Gastrocnemius medialis (tissue), 4 donors: ENCODE measurements at regions not wholly inside any gene's neighbourhood (a gene's known extent, or its start where the extent isn't known, plus 50 kb on each side); places are given as distances from the start of the nearest gene placed in this dataset.

Experiments
- ATAC-seq, 2 donors: fragments of 150-250 bp; one replicate each; pipeline ENCODE4 v1.9.1; 2016
- DNase-seq, 2 donors: peaks; one replicate each; pipeline ENCODE4 v3.0.0-alpha.2; 2019
- H3K27ac ChIP-seq, 4 donors: fragments of 200-600 bp; sonication (generic); 1 replicate in 1 of 4; 2 replicates in 3 of 4; pipeline ENCODE4 v1.5.1; 2016 to 2018; ENCODE audit warnings: mild to moderate bottlenecking in 2 of 4, moderate library complexity in 1 of 4
- H3K27me3 ChIP-seq, 3 donors: fragments of 200-600 bp; sonication (generic) in 2 of 3; 1 replicate in 1 of 3; 2 replicates in 2 of 3; pipeline versions ENCODE4 v1.5.1 to v1.6.0; 2016 to 2019; ENCODE audit warnings: mild to moderate bottlenecking in 1 of 3, moderate library complexity in 1 of 3
- H3K36me3 ChIP-seq, 2 donors: fragments of 200-600 bp; sonication (generic) in 1 of 2; one replicate each; pipeline ENCODE4 v1.5.1; 2017 to 2018
- H3K4me1 ChIP-seq, 2 donors: fragments of 200-600 bp; sonication (generic) in 1 of 2; one replicate each; pipeline ENCODE4 v1.5.1; 2016 to 2017; ENCODE audit warnings: mild to moderate bottlenecking in 2 of 2
- H3K4me3 ChIP-seq, 4 donors: fragments of 200-600 bp; sonication (generic) in 3 of 4; 1 replicate in 1 of 4; 2 replicates in 3 of 4; pipeline ENCODE4 v1.5.1; 2016 to 2019; ENCODE audit warnings: mild to moderate bottlenecking in 2 of 4
- H3K9me3 ChIP-seq, 3 donors: fragments of 200-600 bp; sonication (generic) in 2 of 3; 1 replicate in 1 of 3; 2 replicates in 2 of 3; pipeline ENCODE4 v1.5.1; 2016 to 2019
- POLR2A ChIP-seq, 2 donors: fragments of 450-650 bp; IDR thresholded peaks; one replicate each; pipeline ENCODE4 v1.6.1; 2017; ENCODE audit warnings: antibody characterized with exemption in 2 of 2, mild to moderate bottlenecking in 2 of 2, moderate library complexity in 2 of 2
- in situ Hi-C, 4 donors: fragments of 200-750 bp; cut with MboI; loops; one replicate each; pipeline versions ENCODE4 v1.15.0 to v1.8.0; 2017; ENCODE audit warnings: low sequenced_read_pairs in 4 of 4
- intact Hi-C: fragments of 100-400 bp; cut with DNase I; formaldehyde crosslinking; loops from one replicate; pipeline ENCODE4 v1.15.1; 2023; ENCODE audit warnings: low total_unique reads
- TF ChIP-seq, protein P1 (sequence below), 5 experiments: fragments of 450-650 bp in 3 of 5; fragments of 200-600 bp in 2 of 5; sonication (generic) in 2 of 5; IDR thresholded peaks in 4 of 5; conservative IDR thresholded peaks in 1 of 5; 1 replicate in 4 of 5; 2 replicates in 1 of 5; pipeline ENCODE4 v1.5.1; 2016 to 2019; ENCODE audit warnings: antibody characterized with exemption in 5 of 5, mild to moderate bottlenecking in 3 of 5, moderate library complexity in 3 of 5

DNA sequence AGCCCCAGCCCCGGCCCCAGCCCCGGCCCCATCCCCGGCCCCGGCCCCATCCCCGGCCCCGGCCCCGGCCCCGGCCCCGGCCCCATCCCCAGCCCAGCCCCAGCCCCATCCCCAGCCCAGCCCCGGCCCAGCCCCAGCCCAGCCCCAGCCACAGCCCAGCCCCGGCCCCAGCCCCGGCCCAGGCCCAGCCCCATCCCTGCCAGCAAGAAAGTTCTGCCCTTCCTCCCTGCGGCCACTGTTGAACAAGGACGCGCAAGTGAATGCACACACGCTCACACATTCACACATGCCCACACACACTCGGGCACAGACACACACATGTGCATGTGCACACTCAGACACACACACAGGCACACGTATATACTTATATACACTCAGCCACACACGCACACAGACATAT is 287.0 kb downstream of the NDUFA10 start:
- TF ChIP-seq POLR2A (IDR thresholded peaks at IDR 0.05), result no peak
- TF ChIP-seq, protein P1, sequence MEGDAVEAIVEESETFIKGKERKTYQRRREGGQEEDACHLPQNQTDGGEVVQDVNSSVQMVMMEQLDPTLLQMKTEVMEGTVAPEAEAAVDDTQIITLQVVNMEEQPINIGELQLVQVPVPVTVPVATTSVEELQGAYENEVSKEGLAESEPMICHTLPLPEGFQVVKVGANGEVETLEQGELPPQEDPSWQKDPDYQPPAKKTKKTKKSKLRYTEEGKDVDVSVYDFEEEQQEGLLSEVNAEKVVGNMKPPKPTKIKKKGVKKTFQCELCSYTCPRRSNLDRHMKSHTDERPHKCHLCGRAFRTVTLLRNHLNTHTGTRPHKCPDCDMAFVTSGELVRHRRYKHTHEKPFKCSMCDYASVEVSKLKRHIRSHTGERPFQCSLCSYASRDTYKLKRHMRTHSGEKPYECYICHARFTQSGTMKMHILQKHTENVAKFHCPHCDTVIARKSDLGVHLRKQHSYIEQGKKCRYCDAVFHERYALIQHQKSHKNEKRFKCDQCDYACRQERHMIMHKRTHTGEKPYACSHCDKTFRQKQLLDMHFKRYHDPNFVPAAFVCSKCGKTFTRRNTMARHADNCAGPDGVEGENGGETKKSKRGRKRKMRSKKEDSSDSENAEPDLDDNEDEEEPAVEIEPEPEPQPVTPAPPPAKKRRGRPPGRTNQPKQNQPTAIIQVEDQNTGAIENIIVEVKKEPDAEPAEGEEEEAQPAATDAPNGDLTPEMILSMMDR (IDR thresholded peaks at IDR 0.05 in 4 of 5, conservative IDR thresholded peaks at IDR 0.05 in 1 of 5), result no peak
- DNase-seq, result no peak

DNA sequence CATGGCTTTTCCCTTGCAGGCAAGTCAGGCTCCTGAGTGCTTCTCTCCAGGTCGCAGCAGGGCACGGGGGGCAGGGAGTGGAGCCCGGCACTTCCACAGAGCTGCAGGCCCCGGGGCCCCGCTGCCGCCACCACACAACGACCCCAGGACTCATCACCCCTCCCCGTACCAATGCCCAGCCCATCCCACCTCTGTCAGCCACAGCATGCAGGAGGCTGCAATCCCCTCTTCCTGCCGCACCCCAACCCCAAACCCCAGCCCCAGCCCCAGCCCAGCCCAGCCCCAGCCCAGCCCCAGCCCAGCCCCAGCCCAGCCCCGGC is 288.0 kb downstream of the NDUFA10 start:
- intact Hi-C loops (no loop called here), in situ Hi-C loops (no loop called here)
- DNase-seq (no peak), ATAC-seq (no peak)
- H3K27me3 ChIP-seq, result no peaks in the 10 kb centered on the region
- H3K9me3 ChIP-seq, result no peaks in the 10 kb centered on the region
- no peaks in the 10 kb centered on the region for H3K4me1 ChIP-seq
- no peak overlapping the region for H3K27ac ChIP-seq
- no peaks in the 10 kb centered on the region for H3K36me3 ChIP-seq
- TF ChIP-seq, protein P1 (IDR thresholded peaks at IDR 0.05 in 4 of 5, conservative IDR thresholded peaks at IDR 0.05 in 1 of 5), result no peak
- TF ChIP-seq POLR2A (IDR thresholded peaks at IDR 0.05), result no peak
- H3K4me3 ChIP-seq, result no peak overlapping the region

More for the DNA sequence above, 287.0 kb downstream of the NDUFA10 start:
- intact Hi-C loops (no loop called here), in situ Hi-C loops (no loop called here)
- H3K36me3 ChIP-seq, result no peaks in the 10 kb centered on the region
- no peak for ATAC-seq
- H3K4me1 ChIP-seq, result no peaks in the 10 kb centered on the region
- no peak overlapping the region for H3K27ac ChIP-seq
- no peak overlapping the region for H3K4me3 ChIP-seq
- H3K9me3 ChIP-seq, result no peaks in the 10 kb centered on the region
- no peaks in the 10 kb centered on the region for H3K27me3 ChIP-seq

DNA sequence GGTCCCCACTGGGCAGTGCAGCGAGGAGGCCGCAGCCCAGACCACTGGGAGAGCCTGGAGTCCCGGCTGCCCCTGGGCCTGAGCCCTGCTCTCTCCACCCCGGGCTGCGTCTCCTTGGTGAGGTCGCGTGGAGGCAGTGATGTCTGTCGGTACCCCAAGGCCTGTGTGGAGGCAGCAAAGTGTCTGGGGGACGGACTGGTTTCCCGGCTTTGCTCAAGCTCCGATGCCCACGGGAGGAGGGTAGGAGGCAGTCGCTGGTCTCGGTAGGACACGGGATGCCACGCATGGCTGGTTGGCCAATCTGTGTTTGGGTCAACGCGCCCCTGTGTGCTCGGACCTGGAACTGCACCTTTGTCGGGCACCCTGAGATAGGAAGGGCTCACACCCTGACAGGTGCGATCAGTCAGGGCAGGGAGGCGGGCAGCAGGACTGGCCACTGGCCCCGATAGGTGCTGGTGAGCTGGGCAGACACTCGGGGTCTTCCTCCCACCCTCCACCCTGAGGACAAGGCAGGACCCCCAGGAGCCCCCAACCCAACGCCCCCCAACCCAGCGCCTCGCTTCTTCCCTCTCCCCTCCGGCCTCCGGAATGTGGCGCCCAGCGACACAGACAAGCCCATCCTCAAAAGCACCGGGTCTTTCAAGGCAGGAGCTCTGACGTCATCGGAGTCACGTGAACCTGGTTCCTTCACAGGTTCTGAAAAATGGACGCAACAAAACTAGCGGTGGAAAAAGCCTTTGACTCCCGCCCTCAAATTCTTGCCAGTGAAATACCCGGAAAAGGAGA is 288.6 kb downstream of the NDUFA10 start:
- H3K36me3 ChIP-seq, result no peaks in the 10 kb centered on the region
- ATAC-seq, result no peak

DNA sequence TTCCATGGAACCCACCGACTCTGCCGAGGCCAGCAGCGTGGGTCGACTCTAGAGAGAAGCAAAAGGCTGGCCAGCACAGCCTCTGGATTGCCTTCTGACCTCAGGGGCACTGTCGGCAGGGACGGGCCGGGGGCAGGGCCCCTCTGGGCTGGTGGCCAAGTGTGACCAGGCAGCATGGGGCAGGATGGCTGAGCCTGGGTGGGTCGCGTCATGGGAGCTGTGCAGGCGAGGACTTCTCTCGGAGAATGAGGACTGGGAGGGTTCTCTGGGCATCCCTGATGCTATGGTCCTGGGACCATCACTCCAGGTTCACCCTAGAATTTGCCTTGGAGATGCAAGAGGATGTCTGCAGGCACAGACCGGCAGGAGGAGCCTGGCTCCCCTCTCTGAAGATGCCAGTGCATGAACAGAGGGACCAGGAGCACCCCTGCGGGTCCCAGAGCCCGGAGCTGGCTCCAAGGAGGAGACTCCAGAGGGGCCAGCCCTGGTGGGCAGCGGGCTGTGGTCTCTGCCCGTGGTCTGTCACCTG is 289.2 kb downstream of the NDUFA10 start:
- H3K27ac ChIP-seq, result no peak overlapping the region
- H3K27me3 ChIP-seq, result no peaks in the 10 kb centered on the region
- intact Hi-C loops, result no loop called here
- TF ChIP-seq POLR2A (IDR thresholded peaks at IDR 0.05), result no peak
- TF ChIP-seq, protein P1 (IDR thresholded peaks at IDR 0.05 in 4 of 5, conservative IDR thresholded peaks at IDR 0.05 in 1 of 5), result no peak
- no peaks in the 10 kb centered on the region for H3K4me1 ChIP-seq
- DNase-seq (no peak), ATAC-seq (no peak)
- in situ Hi-C loops, result no loop called here
- no peaks in the 10 kb centered on the region for H3K9me3 ChIP-seq
- no peak overlapping the region for H3K4me3 ChIP-seq
- no peaks in the 10 kb centered on the region for H3K36me3 ChIP-seq

More for the DNA sequence above, 288.6 kb downstream of the NDUFA10 start:
- Histone ChIP-seq H3K4me1 (no peaks in the 10 kb centered on the region), H3K27me3 (no peaks in the 10 kb centered on the region), H3K4me3 (no peak overlapping the region), H3K9me3 (no peaks in the 10 kb centered on the region), H3K27ac (no peak overlapping the region)
- in situ Hi-C loops, result no loop called here
- intact Hi-C loops, result no loop called here
- TF ChIP-seq, protein P1 (IDR thresholded peaks at IDR 0.05 in 4 of 5, conservative IDR thresholded peaks at IDR 0.05 in 1 of 5), result no peak
- no peak for TF ChIP-seq POLR2A (IDR thresholded peaks at IDR 0.05)
- no peak for DNase-seq
